HL-60 (cell line): ENCODE measurements at regions not wholly inside any gene's neighbourhood (a gene's known extent, or its start where the extent isn't known, plus 50 kb on each side); places are given as distances from the start of the nearest gene placed in this dataset.

Experiments
- CTCF ChIP-seq: IDR thresholded peaks from one replicate; pipeline ENCODE4 v1.5.1; 2011; ENCODE audit warnings: low read length, control low read depth, inconsistent platforms; ENCODE audit not compliant: insufficient read depth
- GABPA ChIP-seq: IDR thresholded peaks from 2 replicates; pipeline ENCODE4 v1.6.1; 2012; ENCODE audit warnings: low read depth
- POLR2AphosphoS5 ChIP-seq: IDR thresholded peaks from 2 replicates; pipeline ENCODE4 v1.6.1; 2012; ENCODE audit warnings: low read depth
- REST ChIP-seq: IDR thresholded peaks from 2 replicates; pipeline ENCODE4 v1.6.1; 2012; ENCODE audit warnings: low read depth; ENCODE audit not compliant: insufficient replicate concordance
- SPI1 ChIP-seq: IDR thresholded peaks from 2 replicates; pipeline ENCODE4 v1.6.1; 2012; ENCODE audit warnings: low read depth, mild to moderate bottlenecking, borderline replicate concordance

- no peak for TF ChIP-seq CTCF
- no peak for TF ChIP-seq REST
- no peak for TF ChIP-seq POLR2AphosphoS5
- no peak for TF ChIP-seq GABPA
- TF ChIP-seq SPI1, result no peak
Measured at GRCh38 chr11:70804139-70804837, 406.0 kb downstream of the CTTN start.
